HL-60 (cell line): ENCODE measurements at regions not wholly inside any gene's neighbourhood (a gene's known extent, or its start where the extent isn't known, plus 50 kb on each side); places are given as distances from the start of the nearest gene placed in this dataset.
A peak's percentile ranks its signal among the peaks of the same experiment; 100 is the strongest.

Experiments
- DNase-seq, 2 experiments: peaks; one replicate each; pipeline ENCODE4 v3.0.0-alpha.2; 2010 to 2020; ENCODE audit warnings: low read depth in 1 of 2, low spot score in 1 of 2
- H3K27ac ChIP-seq: fragments of 250-450 bp; sonication (Bioruptor Pico); replicated peaks from 2 replicates; pipeline ENCODE4 v1.5.1; 2020; ENCODE audit warnings: mild to moderate bottlenecking, moderate library complexity
- H3K27me3 ChIP-seq: fragments of 250-450 bp; sonication (Bioruptor Pico); 2 replicates; pipeline ENCODE4 v1.5.1; 2021; ENCODE audit warnings: mild to moderate bottlenecking, moderate library complexity; ENCODE audit not compliant: insufficient read depth, poor library complexity, severe bottlenecking
- H3K4me3 ChIP-seq: replicated peaks from 2 replicates; pipeline ENCODE4 v1.5.1; 2011; ENCODE audit warnings: mild to moderate bottlenecking, control low read depth, low read length; ENCODE audit not compliant: insufficient read depth
- CTCF ChIP-seq: IDR thresholded peaks from one replicate; pipeline ENCODE4 v1.5.1; 2011; ENCODE audit warnings: low read length, control low read depth, inconsistent platforms; ENCODE audit not compliant: insufficient read depth
- GABPA ChIP-seq: IDR thresholded peaks from 2 replicates; pipeline ENCODE4 v1.6.1; 2012; ENCODE audit warnings: low read depth
- POLR2AphosphoS5 ChIP-seq: IDR thresholded peaks from 2 replicates; pipeline ENCODE4 v1.6.1; 2012; ENCODE audit warnings: low read depth
- REST ChIP-seq: IDR thresholded peaks from 2 replicates; pipeline ENCODE4 v1.6.1; 2012; ENCODE audit warnings: low read depth; ENCODE audit not compliant: insufficient replicate concordance
- SPI1 ChIP-seq: IDR thresholded peaks from 2 replicates; pipeline ENCODE4 v1.6.1; 2012; ENCODE audit warnings: low read depth, mild to moderate bottlenecking, borderline replicate concordance

- H3K27ac ChIP-seq: no peak overlapping the region
- H3K4me3 ChIP-seq: no peak overlapping the region
- DNase-seq: no peak
- TF ChIP-seq REST (no peak), SPI1 (peak; percentile 33; the same call in 1 of the 2 replicates)
- H3K27me3 ChIP-seq: no peaks in the 10 kb centered on the region
Measured at GRCh38 chr16:75927810-75928209, 201.5 kb upstream of the CPHXL start.

DNA sequence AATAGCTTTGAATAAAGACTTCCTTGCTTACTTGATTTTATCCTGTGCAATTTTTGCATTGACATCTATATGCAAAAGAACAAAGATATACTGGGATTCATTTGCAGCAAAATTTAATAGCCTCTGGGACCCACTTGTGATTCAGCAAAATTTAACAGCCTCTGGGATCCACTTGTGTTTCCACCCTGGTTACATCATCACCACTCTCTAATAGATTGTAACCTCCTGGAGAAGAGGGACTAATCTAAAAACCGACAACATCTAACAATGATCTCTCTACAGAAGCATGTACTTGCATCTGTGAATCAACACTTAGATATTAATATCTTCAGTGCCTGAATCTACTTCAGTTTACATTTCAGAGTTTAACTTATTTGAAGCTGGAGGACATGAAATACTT is 202.0 kb upstream of the CPHXL start:
- no peak for DNase-seq
- H3K4me3 ChIP-seq: no peak overlapping the region
- H3K27ac ChIP-seq: no peak overlapping the region
- no peak for TF ChIP-seq REST
- no peak for TF ChIP-seq GABPA
- TF ChIP-seq SPI1: no peak
- no peak for TF ChIP-seq POLR2AphosphoS5
- no peak for TF ChIP-seq CTCF
- no peaks in the 10 kb centered on the region for H3K27me3 ChIP-seq

GRCh38 chr16:75929046-75929445 is 202.8 kb upstream of the CPHXL start:
- H3K27ac ChIP-seq: no peak overlapping the region
- no peak for DNase-seq
- no peak overlapping the region for H3K4me3 ChIP-seq
- no peaks in the 10 kb centered on the region for H3K27me3 ChIP-seq
- TF ChIP-seq SPI1: no peak
- TF ChIP-seq CTCF: no peak
- TF ChIP-seq REST: no peak
- TF ChIP-seq GABPA: no peak
- TF ChIP-seq POLR2AphosphoS5: no peak

DNA sequence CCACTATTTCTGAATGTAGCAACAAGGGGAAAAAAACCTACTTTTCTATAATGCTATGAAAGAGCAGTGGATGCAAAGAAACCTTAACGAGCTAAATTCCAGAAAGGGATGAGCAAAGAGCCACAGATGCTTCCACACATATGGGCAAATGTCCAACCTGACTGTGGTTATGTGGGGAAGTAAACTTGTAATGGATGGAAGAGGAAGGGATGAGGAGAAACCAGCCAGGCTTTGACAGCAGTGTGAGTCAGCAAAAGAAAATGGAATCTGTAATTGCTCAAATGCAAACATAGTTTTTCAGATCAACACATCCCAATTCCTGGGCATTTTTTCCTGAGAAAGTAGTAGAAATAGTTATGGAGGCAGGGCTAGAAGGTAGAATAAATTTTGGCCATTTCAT is 204.8 kb upstream of the CPHXL start:
- Histone ChIP-seq H3K27ac (no peak overlapping the region), H3K4me3 (no peak overlapping the region), H3K27me3 (no peaks in the 10 kb centered on the region)
- TF ChIP-seq GABPA: no peak
- no peak for TF ChIP-seq CTCF
- DNase-seq: no peak
